ENCODE measurements at regions not wholly inside any gene's neighbourhood (a gene's known extent, or its start where the extent isn't known, plus 50 kb on each side); places are given as distances from the start of the nearest gene placed in this dataset.

DNA sequence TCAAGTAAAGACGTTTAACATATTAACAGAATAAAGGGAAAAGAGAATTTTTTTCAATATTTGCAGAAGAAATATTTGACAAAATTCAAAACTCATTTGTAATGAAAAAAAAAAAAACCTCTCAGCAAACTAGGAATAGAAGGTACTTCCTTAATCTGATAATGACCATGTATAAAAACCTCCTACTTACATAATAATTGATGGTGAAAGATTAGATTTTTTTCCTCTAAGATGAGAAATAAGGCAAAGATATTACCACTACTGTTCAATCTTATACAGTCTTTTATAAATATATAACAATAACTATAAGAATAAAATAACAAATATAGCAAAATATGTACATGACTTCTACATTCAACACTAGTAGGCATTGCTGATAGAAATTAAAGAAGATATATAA, 424.6 kb upstream of the KLF4 start:
- no TSS peak for BruUV-seq (replicated peaks)
- no peaks in the 10 kb centered on the region for H3K9me3 ChIP-seq (replicated peaks; ENCODE audit: control insufficient read depth, insufficient read depth, low read length)
- H3K4me3 ChIP-seq (replicated peaks in 1 of 3; ENCODE audit: insufficient read depth in 1 of 3, low read depth in 1 of 3, low read length in 3 of 3) = no peak overlapping the region
- FAIRE-seq (no peak), DNase-seq (ENCODE audit: low read depth, low spot score) (no peak)
- no peak overlapping the region for H3K9ac ChIP-seq (replicated peaks; ENCODE audit: extremely low read depth, insufficient read depth, low read length)
- no peaks in the 10 kb centered on the region for H3K4me1 ChIP-seq (ENCODE audit: control insufficient read depth, extremely low read depth, insufficient read depth, low read length)
- H2AFZ ChIP-seq (ENCODE audit: low read depth, low read length) = no peak overlapping the region
- TF ChIP-seq, protein P1, sequence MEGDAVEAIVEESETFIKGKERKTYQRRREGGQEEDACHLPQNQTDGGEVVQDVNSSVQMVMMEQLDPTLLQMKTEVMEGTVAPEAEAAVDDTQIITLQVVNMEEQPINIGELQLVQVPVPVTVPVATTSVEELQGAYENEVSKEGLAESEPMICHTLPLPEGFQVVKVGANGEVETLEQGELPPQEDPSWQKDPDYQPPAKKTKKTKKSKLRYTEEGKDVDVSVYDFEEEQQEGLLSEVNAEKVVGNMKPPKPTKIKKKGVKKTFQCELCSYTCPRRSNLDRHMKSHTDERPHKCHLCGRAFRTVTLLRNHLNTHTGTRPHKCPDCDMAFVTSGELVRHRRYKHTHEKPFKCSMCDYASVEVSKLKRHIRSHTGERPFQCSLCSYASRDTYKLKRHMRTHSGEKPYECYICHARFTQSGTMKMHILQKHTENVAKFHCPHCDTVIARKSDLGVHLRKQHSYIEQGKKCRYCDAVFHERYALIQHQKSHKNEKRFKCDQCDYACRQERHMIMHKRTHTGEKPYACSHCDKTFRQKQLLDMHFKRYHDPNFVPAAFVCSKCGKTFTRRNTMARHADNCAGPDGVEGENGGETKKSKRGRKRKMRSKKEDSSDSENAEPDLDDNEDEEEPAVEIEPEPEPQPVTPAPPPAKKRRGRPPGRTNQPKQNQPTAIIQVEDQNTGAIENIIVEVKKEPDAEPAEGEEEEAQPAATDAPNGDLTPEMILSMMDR (IDR thresholded peaks at IDR 0.05; ENCODE audit: extremely low read depth in 1 of 2, insufficient read depth in 1 of 2, low read depth in 1 of 2, low read length in 2 of 2) = no peak
- no peak for TF ChIP-seq POLR2A (IDR thresholded peaks at IDR 0.05; ENCODE audit: low read depth, low read length)
- TF ChIP-seq, protein P2, sequence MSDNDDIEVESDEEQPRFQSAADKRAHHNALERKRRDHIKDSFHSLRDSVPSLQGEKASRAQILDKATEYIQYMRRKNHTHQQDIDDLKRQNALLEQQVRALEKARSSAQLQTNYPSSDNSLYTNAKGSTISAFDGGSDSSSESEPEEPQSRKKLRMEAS (IDR thresholded peaks at IDR 0.05; ENCODE audit: insufficient read depth, insufficient read length) = no peak
- TF ChIP-seq EZH2 (IDR thresholded peaks at IDR 0.05; ENCODE audit: borderline replicate concordance, low read depth, low read length, severe bottlenecking) = no peak
- no peak for TF ChIP-seq MYC (IDR thresholded peaks at IDR 0.05; ENCODE audit: low read depth, low read length)
- TF ChIP-seq FOS (IDR thresholded peaks at IDR 0.05; ENCODE audit: borderline replicate concordance, insufficient read depth, low read length) = no peak
- TF ChIP-seq JUN (IDR thresholded peaks at IDR 0.05; ENCODE audit: borderline replicate concordance, insufficient read depth, insufficient read length, low read depth) = no peak
- no peak for TF ChIP-seq POLR2AphosphoS5 (IDR thresholded peaks at IDR 0.05; ENCODE audit: insufficient read depth, low read depth, low read length)
- no peak for TF ChIP-seq GATA2 (IDR thresholded peaks at IDR 0.05; ENCODE audit: insufficient read depth, insufficient read length, low read depth, low read length)
- dilution Hi-C loops (cut with MboI; ENCODE audit: extremely low pct_ligation_motif_present, low sequenced_read_pairs) (no loop called here), intact Hi-C loops (cut with micrococcal nuclease) (no loop called here)
- ChIA-PET POLR2A (no interaction called here), CTCF (no interaction called here)
- no peaks in the 10 kb centered on the region for H3K79me2 ChIP-seq (ENCODE audit: control insufficient read depth, insufficient read depth, low read length)
- no peak overlapping the region for H3K27ac ChIP-seq (ENCODE audit: insufficient read depth, low read depth, low read length)
- no peaks in the 10 kb centered on the region for H3K27me3 ChIP-seq (ENCODE audit: control insufficient read depth in 2 of 2, insufficient read depth in 2 of 2, low read length in 2 of 2)
- H3K4me2 ChIP-seq (ENCODE audit: insufficient read depth, low read length) = no peak overlapping the region
- no peaks in the 10 kb centered on the region for H3K9me1 ChIP-seq (replicated peaks; ENCODE audit: control insufficient read depth, extremely low read depth, insufficient read depth, low read length)
- no peaks in the 10 kb centered on the region for H4K20me1 ChIP-seq (replicated peaks; ENCODE audit: control insufficient read depth, extremely low read depth, insufficient read depth, low read length)
- no peaks in the 10 kb centered on the region for H3K36me3 ChIP-seq (ENCODE audit: control insufficient read depth in 2 of 2, extremely low read depth in 1 of 2, insufficient read depth in 2 of 2, low read length in 2 of 2)

Measured in endothelial cell of umbilical vein (primary cell).